Lower leg skin (tissue), 3 donors: ENCODE measurements at regions not wholly inside any gene's neighbourhood (a gene's known extent, or its start where the extent isn't known, plus 50 kb on each side); places are given as distances from the start of the nearest gene placed in this dataset.

ENCODE experiments used
- CTCF ChIP-seq, 3 donors: fragments of 450-650 bp; IDR thresholded peaks; one replicate each; pipeline ENCODE4 v1.5.1; 2016; ENCODE audit warnings: antibody characterized with exemption in 3 of 3, mild to moderate bottlenecking in 3 of 3, moderate library complexity in 2 of 3
- POLR2A ChIP-seq, 2 donors: fragments of 450-650 bp; IDR thresholded peaks; one replicate each; pipeline ENCODE4 v1.6.1; 2016 to 2017; ENCODE audit warnings: antibody characterized with exemption in 2 of 2, mild to moderate bottlenecking in 1 of 2, moderate library complexity in 1 of 2

DNA sequence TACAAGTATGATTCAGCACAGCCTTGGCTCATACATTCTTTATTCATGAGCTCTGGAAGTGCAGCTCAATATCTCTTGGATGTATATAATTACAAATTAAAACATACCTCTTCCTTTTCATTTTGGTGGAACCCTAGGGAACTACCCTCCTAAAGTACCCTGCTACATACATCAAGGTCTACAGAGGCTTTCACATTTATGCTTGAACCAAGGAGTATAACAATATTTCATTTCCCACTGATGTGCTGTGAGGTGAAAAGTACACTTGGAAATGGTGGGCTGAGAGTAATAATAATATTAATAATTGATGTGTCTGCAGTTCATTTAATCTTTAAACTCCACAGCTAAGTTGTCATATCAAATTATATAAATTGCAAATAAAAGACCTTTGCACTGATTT, 142.2 kb upstream of the LRRC3B start:
- no peak for TF ChIP-seq CTCF (IDR thresholded peaks at IDR 0.05)
- no peak for TF ChIP-seq POLR2A (IDR thresholded peaks at IDR 0.05)
